Mesenchymal stem cell (in vitro differentiated cells and primary cell): ENCODE measurements at regions not wholly inside any gene's neighbourhood (a gene's known extent, or its start where the extent isn't known, plus 50 kb on each side); places are given as distances from the start of the nearest gene placed in this dataset.
A peak's percentile ranks its signal among the peaks of the same experiment; 100 is the strongest.

Source experiments
- DNase-seq: peaks from one replicate; pipeline ENCODE4 v3.0.0-alpha.2; 2013
- H2AFZ ChIP-seq: one replicate; pipeline ENCODE4 v1.6.1; 2013; ENCODE audit warnings: low read depth, mild to moderate bottlenecking, control low read depth, inconsistent platforms, low read length, moderate library complexity
- H2AK5ac ChIP-seq: 2 replicates; pipeline ENCODE4 v1.6.1; 2013; ENCODE audit warnings: low read length, moderate library complexity, mild to moderate bottlenecking, inconsistent platforms; ENCODE audit not compliant: severe bottlenecking
- H2BK120ac ChIP-seq: one replicate; pipeline ENCODE4 v1.6.1; 2013; ENCODE audit warnings: low read depth, mild to moderate bottlenecking, inconsistent platforms, low read length, moderate library complexity
- H2BK12ac ChIP-seq, 2 experiments: one replicate each; pipeline ENCODE4 v1.6.1; 2013; ENCODE audit warnings: inconsistent platforms in 2 of 2, low read length in 2 of 2, mild to moderate bottlenecking in 2 of 2, moderate library complexity in 2 of 2, control low read depth in 1 of 2
- H2BK15ac ChIP-seq: one replicate; pipeline ENCODE4 v1.6.1; 2013; ENCODE audit warnings: mild to moderate bottlenecking, low read depth, inconsistent platforms; ENCODE audit not compliant: poor library complexity, severe bottlenecking
- H2BK5ac ChIP-seq: 2 replicates; pipeline ENCODE4 v1.6.1; 2013; ENCODE audit warnings: low read depth, mild to moderate bottlenecking, low read length, control low read depth, inconsistent platforms; ENCODE audit not compliant: poor library complexity, severe bottlenecking
- H3K14ac ChIP-seq, 2 experiments: one replicate each; pipeline ENCODE4 v1.6.1; 2013; ENCODE audit warnings: inconsistent platforms in 2 of 2, low read length in 2 of 2, control low read depth in 1 of 2, mild to moderate bottlenecking in 1 of 2, moderate library complexity in 1 of 2
- H3K18ac ChIP-seq, 2 experiments: one replicate each; pipeline ENCODE4 v1.6.1; 2013; ENCODE audit warnings: inconsistent platforms in 2 of 2, low read length in 2 of 2, control low read depth in 1 of 2, low read depth in 1 of 2, mild to moderate bottlenecking in 1 of 2
- H3K23ac ChIP-seq, 2 experiments: one replicate each; pipeline ENCODE4 v1.6.1; 2013; ENCODE audit warnings: inconsistent platforms in 2 of 2, low read length in 2 of 2, mild to moderate bottlenecking in 2 of 2, moderate library complexity in 2 of 2, control low read depth in 1 of 2
- H3K27ac ChIP-seq: 2 replicates; pipeline ENCODE4 v1.5.1; 2013; ENCODE audit warnings: mild to moderate bottlenecking, moderate library complexity, low read length, control low read depth, inconsistent platforms; ENCODE audit not compliant: poor library complexity, severe bottlenecking
- H3K27me3 ChIP-seq, 2 experiments: 2 replicates each; pipeline versions ENCODE4 v1.6.1 to v1.7.0; 2013; ENCODE audit warnings: low read length in 2 of 2, mild to moderate bottlenecking in 2 of 2, moderate library complexity in 2 of 2, control low read depth in 1 of 2, inconsistent platforms in 1 of 2; ENCODE audit not compliant: control insufficient read depth in 1 of 2, insufficient read depth in 1 of 2
- H3K36me3 ChIP-seq, 2 experiments: 2 replicates each; pipeline versions ENCODE4 v1.6.1 to v1.7.0; 2013; ENCODE audit warnings: low read length in 2 of 2, control low read depth in 1 of 2, inconsistent platforms in 1 of 2, low read depth in 1 of 2, mild to moderate bottlenecking in 1 of 2; ENCODE audit not compliant: insufficient read depth in 2 of 2, control insufficient read depth in 1 of 2
- H3K4ac ChIP-seq, 2 experiments: one replicate each; pipeline ENCODE4 v1.6.1; 2013; ENCODE audit warnings: inconsistent platforms in 2 of 2, low read length in 2 of 2, mild to moderate bottlenecking in 2 of 2, moderate library complexity in 2 of 2, control low read depth in 1 of 2, low read depth in 1 of 2
- H3K4me1 ChIP-seq: 2 replicates; pipeline ENCODE4 v1.6.1; 2013; ENCODE audit warnings: low read depth, low read length, control low read depth; ENCODE audit not compliant: control insufficient read depth, insufficient read depth
- H3K4me2 ChIP-seq: 2 replicates; pipeline ENCODE4 v1.6.1; 2013; ENCODE audit warnings: low read length, mild to moderate bottlenecking, inconsistent platforms; ENCODE audit not compliant: poor library complexity, severe bottlenecking
- H3K4me3 ChIP-seq, 2 experiments: 2 replicates each; pipeline versions ENCODE4 v1.5.1 to v1.7.0; 2013; ENCODE audit warnings: low read length in 2 of 2, mild to moderate bottlenecking in 2 of 2, control low read depth in 1 of 2, low read depth in 1 of 2; ENCODE audit not compliant: insufficient read depth in 1 of 2
- H3K79me1 ChIP-seq: replicated peaks from 2 replicates; pipeline ENCODE4 v1.6.1; 2013; ENCODE audit warnings: mild to moderate bottlenecking, control low read depth, low read length, inconsistent platforms; ENCODE audit not compliant: poor library complexity, severe bottlenecking
- H3K9ac ChIP-seq: 2 replicates; pipeline ENCODE4 v1.7.0; 2013; ENCODE audit warnings: mild to moderate bottlenecking, low read length, moderate library complexity
- H3K9me3 ChIP-seq: 2 replicates; pipeline ENCODE4 v1.7.0; 2013; ENCODE audit warnings: mild to moderate bottlenecking, low read length; ENCODE audit not compliant: control insufficient read depth
- H4K8ac ChIP-seq: one replicate; pipeline ENCODE4 v1.6.1; 2013; ENCODE audit warnings: inconsistent platforms, mild to moderate bottlenecking, low read length, moderate library complexity
- H4K91ac ChIP-seq: one replicate; pipeline ENCODE4 v1.6.1; 2013; ENCODE audit warnings: mild to moderate bottlenecking, low read length, inconsistent platforms
- whole genome bisulfite sequencing: methylation state at CpG from one replicate; pipeline ENCODE4 v1.1.7; 2013; ENCODE audit warnings: mixed read lengths; 5-methylcytosine and 5-hydroxymethylcytosine counted together

DNA sequence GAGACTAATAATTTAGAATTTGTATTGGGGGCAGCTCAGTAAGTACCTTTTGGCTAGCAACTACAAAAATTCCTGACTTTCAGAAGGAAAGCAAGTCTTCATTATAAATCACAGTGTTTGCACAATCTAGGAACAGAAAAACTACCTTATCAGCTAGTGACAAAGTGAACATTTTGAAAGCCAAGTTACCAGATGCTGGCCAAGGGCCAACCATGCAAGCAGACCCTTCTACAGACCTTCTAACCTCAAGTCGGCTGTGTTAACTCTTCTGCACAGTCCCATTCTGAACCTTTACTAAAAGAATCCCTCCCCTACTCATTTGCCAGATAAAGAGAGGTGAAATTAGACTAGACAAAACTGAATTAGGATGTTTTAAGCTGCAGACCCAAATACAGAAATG is 341.9 kb downstream of the COL12A1 start:
- H3K27ac ChIP-seq: no peak overlapping the region
- no peak overlapping the region for H3K23ac ChIP-seq
- peak overlapping the region in 1 of 2 experiments; percentile 63 for H2BK12ac ChIP-seq
- no peak overlapping the region for H3K14ac ChIP-seq
- no peak overlapping the region for H2BK5ac ChIP-seq
- no peak overlapping the region for H2BK15ac ChIP-seq
- no peak overlapping the region for H4K8ac ChIP-seq
- no peak overlapping the region for H3K18ac ChIP-seq
- H3K4me1 ChIP-seq: no peaks in the 10 kb centered on the region
- H3K9me3 ChIP-seq: no peaks in the 10 kb centered on the region
- no peak overlapping the region for H2BK120ac ChIP-seq
- no peak overlapping the region for H3K4me3 ChIP-seq
- no peak overlapping the region for H2AK5ac ChIP-seq
- no peaks in the 10 kb centered on the region for H3K36me3 ChIP-seq
- H3K27me3 ChIP-seq: no peaks in the 10 kb centered on the region
- no peak overlapping the region for H3K4me2 ChIP-seq
- no peak overlapping the region for H2AFZ ChIP-seq
- H4K91ac ChIP-seq: no peak overlapping the region
- peak overlapping the region in 1 of 2 experiments; percentile 28 for H3K4ac ChIP-seq
- DNase-seq: no peak
- no CpG with 5 or more reads among the region's 1 CpG for WGBS
- no peak overlapping the region for H3K9ac ChIP-seq
- H3K79me1 ChIP-seq: no peaks in the 10 kb centered on the region

DNA sequence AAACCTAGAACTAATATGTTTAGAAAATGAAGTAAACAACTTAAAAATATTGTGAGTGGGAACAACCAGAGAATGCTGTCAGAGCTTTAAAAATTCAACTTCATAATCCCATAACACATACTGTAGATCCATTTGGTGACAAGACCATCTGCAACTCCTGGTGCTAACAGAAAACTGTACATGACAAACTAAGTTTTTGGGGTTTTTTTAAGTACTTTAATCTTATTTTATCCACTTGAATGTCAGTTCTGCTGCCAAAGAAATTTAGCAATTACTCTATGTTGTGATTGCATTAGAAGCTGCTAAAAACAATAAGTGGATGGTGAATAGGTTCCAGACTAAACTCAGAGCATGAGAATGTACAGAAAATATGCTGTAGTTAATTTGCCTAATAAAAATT is 345.4 kb downstream of the COL12A1 start:
- Histone ChIP-seq H3K9ac (no peak overlapping the region), H2BK12ac (no peak overlapping the region), H3K79me1 (no peaks in the 10 kb centered on the region), H2BK15ac (no peak overlapping the region), H2BK5ac (no peak overlapping the region), H3K36me3 (no peaks in the 10 kb centered on the region), H3K18ac (no peak overlapping the region), H3K4me2 (no peak overlapping the region), H2AFZ (no peak overlapping the region), H4K8ac (no peak overlapping the region), H2BK120ac (no peak overlapping the region), H3K27ac (no peak overlapping the region), H3K9me3 (no peaks in the 10 kb centered on the region), H3K4ac (no peak overlapping the region), H3K4me3 (no peak overlapping the region), H3K14ac (no peak overlapping the region), H3K23ac (no peak overlapping the region), H2AK5ac (no peak overlapping the region), H3K4me1 (no peaks in the 10 kb centered on the region), H3K27me3 (no peaks in the 10 kb centered on the region), H4K91ac (no peak overlapping the region)
- no peak for DNase-seq

DNA sequence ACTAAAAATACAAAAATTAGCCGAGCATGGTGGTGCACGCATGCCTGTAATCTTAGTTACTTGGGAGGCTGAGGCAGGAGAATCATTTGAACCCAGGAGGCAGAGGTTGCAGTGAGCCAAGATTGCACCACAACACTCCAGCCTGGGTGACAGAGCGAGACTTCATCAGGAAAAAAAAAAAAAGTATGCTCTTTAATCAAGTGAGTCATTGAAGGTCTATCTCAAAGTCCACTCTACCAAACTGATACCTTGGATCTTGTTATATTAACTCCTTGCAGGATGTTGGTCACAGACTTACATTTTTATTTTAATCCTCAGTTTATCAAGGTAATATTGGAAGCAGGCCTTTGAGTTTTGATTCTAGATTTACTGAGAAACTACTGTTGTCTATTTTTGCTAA is 348.7 kb downstream of the COL12A1 start:
- no peak overlapping the region for H2BK12ac ChIP-seq
- H3K9me3 ChIP-seq: no peaks in the 10 kb centered on the region
- no peak overlapping the region for H2BK5ac ChIP-seq
- no peak overlapping the region for H3K4me2 ChIP-seq
- no peak overlapping the region for H3K9ac ChIP-seq
- H3K18ac ChIP-seq: no peak overlapping the region
- H3K36me3 ChIP-seq: no peaks in the 10 kb centered on the region
- H3K4me3 ChIP-seq: no peak overlapping the region
- H3K23ac ChIP-seq: no peak overlapping the region
- H3K79me1 ChIP-seq: no peaks in the 10 kb centered on the region
- no peak overlapping the region for H3K4ac ChIP-seq
- no peak overlapping the region for H3K14ac ChIP-seq
- H3K27ac ChIP-seq: no peak overlapping the region
- no peaks in the 10 kb centered on the region for H3K4me1 ChIP-seq
- no peaks in the 10 kb centered on the region for H3K27me3 ChIP-seq
- no peak overlapping the region for H2BK15ac ChIP-seq
- H2AFZ ChIP-seq: no peak overlapping the region
- H4K91ac ChIP-seq: no peak overlapping the region
- no peak overlapping the region for H4K8ac ChIP-seq
- H2AK5ac ChIP-seq: no peak overlapping the region
- no peak overlapping the region for H2BK120ac ChIP-seq
- DNase-seq: no peak
- WGBS: 100% methylated on average over 2 of the region's 3 CpGs

DNA sequence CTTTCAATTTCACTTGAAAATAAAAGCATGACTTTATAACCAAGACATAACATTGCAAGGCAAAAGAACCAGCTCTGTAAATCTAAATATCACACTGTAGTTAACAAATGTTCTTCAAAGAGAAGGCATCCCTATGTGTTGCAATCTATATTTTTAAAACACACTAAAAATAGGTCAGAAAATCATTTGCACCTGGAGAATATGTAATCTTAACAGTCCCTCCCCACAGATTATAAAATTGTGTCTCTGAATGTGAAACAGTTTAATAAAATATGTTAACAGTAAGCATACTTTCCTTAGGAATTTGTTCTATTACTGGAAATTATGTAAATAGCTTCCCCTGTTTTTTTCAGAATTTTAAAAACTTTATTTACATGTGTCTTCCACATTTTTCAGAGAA is 351.9 kb downstream of the COL12A1 start:
- Histone ChIP-seq H3K27me3 (no peaks in the 10 kb centered on the region), H3K14ac (no peak overlapping the region), H2BK120ac (no peak overlapping the region), H3K4me2 (no peak overlapping the region), H2AK5ac (no peak overlapping the region), H3K18ac (no peak overlapping the region), H3K4ac (no peak overlapping the region), H2BK12ac (no peak overlapping the region), H2AFZ (no peak overlapping the region), H2BK15ac (no peak overlapping the region), H3K23ac (no peak overlapping the region), H3K9me3 (no peaks in the 10 kb centered on the region), H3K79me1 (no peaks in the 10 kb centered on the region), H4K91ac (no peak overlapping the region), H3K36me3 (no peaks in the 10 kb centered on the region), H3K4me1 (peaks cover 2% of the 10 kb centered on the region), H3K27ac (no peak overlapping the region), H3K4me3 (no peak overlapping the region), H4K8ac (no peak overlapping the region), H3K9ac (no peak overlapping the region), H2BK5ac (no peak overlapping the region)
- no peak for DNase-seq
